K562 (cell line): ENCODE measurements at regions not wholly inside any gene's neighbourhood (a gene's known extent, or its start where the extent isn't known, plus 50 kb on each side); places are given as distances from the start of the nearest gene placed in this dataset.

Experiments
- ATAC-seq: fragments of 200-7000 bp; cut with Tn5 transposase; 3 replicates; pipeline ENCODE4 v1.9.1; 2020; ENCODE audit warnings: moderate library complexity
- BruUV-seq: library from RNA; stranded (reverse); fragments of 400-500 nt; replicated peaks from 2 replicates; lab custom pipeline; 2021; lab: Mats Ljungman, UMichigan
- CTCF ChIA-PET: fragments of 300-600 bp; formaldehyde crosslinking; extraction: SDS; loops from one replicate; lab custom pipeline; 2021; ENCODE audit warnings: low intra/inter-chr PET ratio; lab: Yijun Ruan, JAX
- POLR2A ChIA-PET: fragments of 300-600, 350-650 bp; sonication (Branson Sonifier 250); formaldehyde crosslinking; extraction: SDS; loops from one replicate; lab custom pipeline; 2021; ENCODE audit warnings: antibody characterized with exemption, inconsistent platforms; lab: Yijun Ruan, JAX
- DNase-seq, 4 experiments: peaks; one replicate each; pipeline versions ENCODE4 v3.0.0 to v3.0.0-alpha.2; 2011 to 2018; ENCODE audit warnings: low spot score in 3 of 4, mixed read lengths in 3 of 4; ENCODE audit errors: extremely low read depth in 1 of 4
- FAIRE-seq: peaks from 2 replicates; lab custom pipeline; 2011; peaks lifted over from hg19 to GRCh38; lab: Jason Lieb, UNC
- H2AFZ ChIP-seq: 2 replicates; pipeline ENCODE4 v1.6.0; 2011; ENCODE audit warnings: low read depth, low read length, control low read depth, inconsistent platforms
- H3K27ac ChIP-seq: fragments of 200-600 bp; 3 replicates; pipeline ENCODE4 v1.8.0; 2011; ENCODE audit warnings: low read depth, mild to moderate bottlenecking, control low read depth, inconsistent platforms, low read length, moderate library complexity, mixed read lengths; ENCODE audit errors: extremely low read depth
- H3K27me3 ChIP-seq, 2 experiments: fragments of 300-600 bp in 1 of 2; 2 replicates in 1 of 2; 3 replicates in 1 of 2; pipeline versions ENCODE4 v1.6.0 to v1.8.0; 2011; ENCODE audit warnings: inconsistent platforms in 2 of 2, low read length in 2 of 2, mild to moderate bottlenecking in 1 of 2, mixed read lengths in 1 of 2, moderate library complexity in 1 of 2; ENCODE audit not compliant: control insufficient read depth in 2 of 2, insufficient read depth in 2 of 2
- H3K36me3 ChIP-seq: fragments of 300-600 bp; 3 replicates; pipeline ENCODE4 v1.8.0; 2011; ENCODE audit warnings: mild to moderate bottlenecking, low read length, inconsistent platforms; ENCODE audit not compliant: control insufficient read depth, insufficient read depth
- H3K4me1 ChIP-seq, 2 experiments: fragments of 200-600 bp in 1 of 2; replicated peaks in 1 of 2; 2 replicates in 1 of 2; 3 replicates in 1 of 2; pipeline versions ENCODE4 v1.5.1 to v1.8.0; 2011; ENCODE audit warnings: inconsistent platforms in 2 of 2, low read length in 2 of 2, mild to moderate bottlenecking in 1 of 2, mixed read lengths in 1 of 2, moderate library complexity in 1 of 2; ENCODE audit not compliant: control insufficient read depth in 2 of 2, insufficient read depth in 2 of 2
- H3K4me2 ChIP-seq: 2 replicates; pipeline ENCODE4 v1.6.1; 2011; ENCODE audit warnings: low read length, control low read depth, inconsistent platforms, mixed read lengths; ENCODE audit not compliant: insufficient read depth
- H3K4me3 ChIP-seq: fragments of 200-600 bp; sonication (generic), shearing (Covaris generic); 2 replicates; pipeline ENCODE4 v1.5.1; 2016; ENCODE audit warnings: control low read depth, inconsistent platforms
- H3K79me2 ChIP-seq: fragments of 200-600 bp; 3 replicates; pipeline ENCODE4 v1.8.0; 2011; ENCODE audit warnings: low read length, inconsistent platforms; ENCODE audit not compliant: control insufficient read depth, insufficient read depth
- H3K9ac ChIP-seq, 2 experiments: 2 replicates each; pipeline versions ENCODE4 v1.6.0 to v1.6.1; 2011; ENCODE audit warnings: low read depth in 2 of 2, low read length in 2 of 2, control low read depth in 1 of 2, inconsistent platforms in 1 of 2, mild to moderate bottlenecking in 1 of 2, mixed read lengths in 1 of 2; ENCODE audit not compliant: insufficient read depth in 1 of 2
- H3K9me1 ChIP-seq: one replicate; pipeline ENCODE4 v1.6.0; 2011; ENCODE audit warnings: inconsistent platforms, mild to moderate bottlenecking, low read length, moderate library complexity; ENCODE audit not compliant: control insufficient read depth, insufficient read depth
- H3K9me3 ChIP-seq: replicated peaks from 2 replicates; pipeline ENCODE4 v1.5.1; 2011; ENCODE audit warnings: low read depth, low read length, inconsistent platforms; ENCODE audit not compliant: control insufficient read depth, insufficient read depth
- H4K20me1 ChIP-seq: replicated peaks from 2 replicates; pipeline ENCODE4 v1.6.1; 2011; ENCODE audit warnings: low read length, inconsistent platforms, mixed read lengths; ENCODE audit not compliant: control insufficient read depth, insufficient read depth
- CBFA2T2 ChIP-seq: fragments of 450-650 bp; conservative IDR thresholded peaks from 2 replicates; pipeline ENCODE4 v1.6.1; 2017; ENCODE audit warnings: mild to moderate bottlenecking
- CBX8 ChIP-seq: fragments of 200-600 bp; sonication (generic); IDR thresholded peaks from 2 replicates; pipeline ENCODE4 v1.6.1; 2012; ENCODE audit warnings: borderline replicate concordance, mixed run types, low read depth, mild to moderate bottlenecking, moderate library complexity, mixed read lengths, low read length, control low read depth, inconsistent platforms; ENCODE audit not compliant: poor library complexity, severe bottlenecking; ENCODE audit errors: extremely low read depth
- CEBPB ChIP-seq: fragments of 450-650 bp; IDR thresholded peaks from 2 replicates; pipeline ENCODE4 v1.6.1; 2016; ENCODE audit warnings: missing genetic modification characterization, missing compliant biosample characterization
- DMBX1 ChIP-seq: fragments of 250-450 bp; sonication (Bioruptor Pico); IDR thresholded peaks from 2 replicates; pipeline ENCODE4 v1.8.0; 2022; ENCODE audit warnings: inconsistent platforms, mild to moderate bottlenecking, moderate library complexity, borderline replicate concordance
- KLF13 ChIP-seq: fragments of 450-650 bp; IDR thresholded peaks from 2 replicates; pipeline ENCODE4 v1.6.1; 2016; ENCODE audit warnings: missing genetic modification characterization, low read depth, mild to moderate bottlenecking, missing compliant biosample characterization, moderate library complexity, borderline replicate concordance
- KLF16 ChIP-seq: IDR thresholded peaks from 2 replicates; pipeline ENCODE4 v1.6.1; 2016; ENCODE audit warnings: antibody characterized with exemption
- MAX ChIP-seq: sonication (generic); formaldehyde crosslinking; IDR thresholded peaks from 2 replicates; pipeline ENCODE4 v1.9.0; 2022; ENCODE audit warnings: mild to moderate bottlenecking, missing genetic modification reagents
- MED1 ChIP-seq: sonication (generic); formaldehyde crosslinking; IDR thresholded peaks from 2 replicates; pipeline ENCODE4 v1.8.1; 2023; ENCODE audit warnings: missing genetic modification reagents, borderline replicate concordance
- NCOA6 ChIP-seq: fragments of 450-650 bp; IDR thresholded peaks from 2 replicates; pipeline ENCODE4 v1.6.1; 2017; ENCODE audit warnings: mild to moderate bottlenecking
- NFE2 ChIP-seq: IDR thresholded peaks from 2 replicates; pipeline ENCODE4 v1.6.1; 2014; ENCODE audit warnings: antibody characterized with exemption, low read depth
- PTTG1 ChIP-seq: fragments of 450-650 bp; IDR thresholded peaks from 2 replicates; pipeline ENCODE4 v1.6.1; 2016; ENCODE audit warnings: low read depth, mild to moderate bottlenecking, missing genetic modification characterization, missing compliant biosample characterization
- RBBP5 ChIP-seq: fragments of 200-600 bp; sonication (generic); IDR thresholded peaks from 2 replicates; pipeline ENCODE4 v1.6.1; 2012; ENCODE audit warnings: borderline replicate concordance, mild to moderate bottlenecking, low read length, control low read depth, inconsistent platforms; ENCODE audit not compliant: insufficient read depth, poor library complexity, severe bottlenecking
- RBM17 ChIP-seq: fragments of 200-400 bp; formaldehyde crosslinking; IDR thresholded peaks from 2 replicates; pipeline ENCODE4 v1.6.1; 2017; ENCODE audit warnings: low read depth, mild to moderate bottlenecking, low read length, borderline replicate concordance
- SRSF7 ChIP-seq: fragments of 200-400 bp; formaldehyde crosslinking; optimal IDR thresholded peaks from 2 replicates; pipeline ENCODE3; 2017; ENCODE audit warnings: mild to moderate bottlenecking, low read depth, low read length
- TCF3 ChIP-seq: sonication (generic); formaldehyde crosslinking; IDR thresholded peaks from 2 replicates; pipeline ENCODE4 v1.4.0; 2020; ENCODE audit warnings: mild to moderate bottlenecking, missing genetic modification reagents
- TRIM24 ChIP-seq, 2 experiments: fragments of 450-650 bp; IDR thresholded peaks; 2 replicates each; pipeline ENCODE4 v1.6.1; 2016
- U2AF1 ChIP-seq: fragments of 200-400 bp; formaldehyde crosslinking; optimal IDR thresholded peaks from 2 replicates; pipeline ENCODE3; 2017; ENCODE audit warnings: mild to moderate bottlenecking, low read depth, low read length, moderate library complexity
- ZNF197 ChIP-seq: fragments of 200-800 bp; sonication (Bioruptor generic); IDR thresholded peaks from 2 replicates; pipeline ENCODE4 v1.6.1; 2016; ENCODE audit warnings: low read depth, missing genetic modification characterization, missing compliant biosample characterization
- ZNF699 ChIP-seq: fragments of 250-450 bp; sonication (Bioruptor Pico); IDR thresholded peaks from 2 replicates; pipeline ENCODE4 v1.8.0; 2021; ENCODE audit warnings: mild to moderate bottlenecking, moderate library complexity; ENCODE audit not compliant: insufficient replicate concordance
- WGBS: fragments of 100-300 bp; shearing (Covaris generic); methylation state at CpG from one replicate; pipeline ENCODE4 v1.1.6; 2016; ENCODE audit warnings: low coverage, mixed read lengths; ENCODE audit not compliant: insufficient coverage; ENCODE audit errors: missing lambda C conversion rate; 5-methylcytosine and 5-hydroxymethylcytosine counted together
- in situ Hi-C: fragments of 300-500 bp; cut with MboI; formaldehyde crosslinking; loops from 4 replicates; pipeline ENCODE4 v1.15.0; 2018; ENCODE audit warnings: inconsistent platforms, mixed read lengths
- intact Hi-C: fragments of 100-400 bp; cut with micrococcal nuclease; formaldehyde crosslinking; loops from 2 replicates; pipeline ENCODE4 v1.14.2; 2022
- TF ChIP-seq, protein P1 (sequence below): fragments of 250-450 bp; sonication (Bioruptor Pico); IDR thresholded peaks from 2 replicates; pipeline ENCODE4 v1.8.0; 2022; ENCODE audit warnings: moderate library complexity, mild to moderate bottlenecking, inconsistent platforms

DNA sequence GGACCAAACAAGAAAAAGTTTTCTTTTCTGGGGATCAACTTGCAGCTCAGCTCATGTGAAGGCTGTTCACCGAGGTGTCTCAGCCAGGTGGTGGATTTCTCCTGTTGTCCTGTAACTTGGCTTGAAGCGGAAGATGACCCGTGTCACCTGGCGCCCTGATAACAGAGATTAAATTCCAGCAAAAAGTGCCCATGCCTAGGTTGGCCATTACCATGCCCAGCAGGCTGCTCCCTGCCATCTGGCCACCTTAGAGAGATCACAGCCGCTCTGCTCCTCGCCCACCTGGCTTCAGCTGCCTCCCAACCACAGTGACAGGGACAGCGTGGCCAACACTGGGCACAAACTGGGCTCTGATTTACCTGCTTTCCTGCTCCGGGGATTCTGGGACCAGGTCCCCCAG is 149.5 kb downstream of the ZBTB18 start:
- BruUV-seq: no TSS peak
- DNase-seq (no peak), FAIRE-seq (no peak), ATAC-seq (no peak)
- in situ Hi-C loops: no loop called here
- POLR2A ChIA-PET: no interaction called here
- H3K4me2 ChIP-seq: no peak overlapping the region
- H3K4me1 ChIP-seq: no peaks in the 10 kb centered on the region
- no peaks in the 10 kb centered on the region for H3K9me3 ChIP-seq
- no peaks in the 10 kb centered on the region for H3K79me2 ChIP-seq
- intact Hi-C loops: no loop called here
- TF ChIP-seq ZNF699 (CRISPR knock-in tag) (no peak), KLF16 (no peak), TCF3 (no peak), MAX (CRISPR knock-in tag) (no peak), NFE2 (no peak), SRSF7 (no peak), DMBX1 (no peak), CEBPB (tag) (no peak), RBBP5 (no peak), MED1 (CRISPR knock-in tag) (no peak), ZNF197 (no peak), NCOA6 (no peak), TRIM24 (IDR thresholded peaks at IDR 0.05) (no peak), CBX8 (no peak), U2AF1 (no peak), RBM17 (no peak), KLF13 (tag) (no peak), PTTG1 (no peak), CBFA2T2 (no peak)
- TF ChIP-seq, protein P1, sequence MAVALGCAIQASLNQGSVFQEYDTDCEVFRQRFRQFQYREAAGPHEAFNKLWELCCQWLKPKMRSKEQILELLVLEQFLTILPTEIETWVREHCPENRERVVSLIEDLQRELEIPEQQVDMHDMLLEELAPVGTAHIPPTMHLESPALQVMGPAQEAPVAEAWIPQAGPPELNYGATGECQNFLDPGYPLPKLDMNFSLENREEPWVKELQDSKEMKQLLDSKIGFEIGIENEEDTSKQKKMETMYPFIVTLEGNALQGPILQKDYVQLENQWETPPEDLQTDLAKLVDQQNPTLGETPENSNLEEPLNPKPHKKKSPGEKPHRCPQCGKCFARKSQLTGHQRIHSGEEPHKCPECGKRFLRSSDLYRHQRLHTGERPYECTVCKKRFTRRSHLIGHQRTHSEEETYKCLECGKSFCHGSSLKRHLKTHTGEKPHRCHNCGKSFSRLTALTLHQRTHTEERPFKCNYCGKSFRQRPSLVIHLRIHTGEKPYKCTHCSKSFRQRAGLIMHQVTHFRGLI: no peak
- no peak overlapping the region for H3K9ac ChIP-seq
- H4K20me1 ChIP-seq: no peaks in the 10 kb centered on the region
- H3K4me3 ChIP-seq: no peak overlapping the region
- no peak overlapping the region for H2AFZ ChIP-seq
- no peaks in the 10 kb centered on the region for H3K9me1 ChIP-seq
- H3K27me3 ChIP-seq: peaks cover 33 to 59% of the 10 kb centered on the region in 2 experiments
- CTCF ChIA-PET: no interaction called here
- under 1% methylated on average over 8 of the region's 8 CpGs for WGBS
- H3K27ac ChIP-seq: no peak overlapping the region
- H3K36me3 ChIP-seq: no peaks in the 10 kb centered on the region
